Esophagus muscularis mucosa (tissue), 4 donors: ENCODE measurements at regions not wholly inside any gene's neighbourhood (a gene's known extent, or its start where the extent isn't known, plus 50 kb on each side); places are given as distances from the start of the nearest gene placed in this dataset.

Experiments used
- DNase-seq: peaks from one replicate; pipeline ENCODE4 v3.0.0-alpha.2; 2017; ENCODE audit errors: extremely low spot score
- H3K27ac ChIP-seq, 4 donors: fragments of 200-600 bp; sonication (generic); replicated peaks in 1 of 4; 1 replicate in 3 of 4; 2 replicates in 1 of 4; pipeline ENCODE4 v1.5.1; 2016 to 2019; ENCODE audit warnings: mild to moderate bottlenecking in 1 of 4
- H3K27me3 ChIP-seq, 4 donors: fragments of 200-600 bp; sonication (generic); one replicate each; pipeline versions ENCODE4 v1.5.1 to v1.6.0; 2016 to 2019
- H3K36me3 ChIP-seq, 4 donors: fragments of 200-600 bp; sonication (generic); one replicate each; pipeline ENCODE4 v1.5.1; 2016 to 2019
- H3K4me1 ChIP-seq, 4 donors: fragments of 200-600 bp; sonication (generic); one replicate each; pipeline ENCODE4 v1.5.1; 2016 to 2019
- H3K4me3 ChIP-seq, 4 donors: fragments of 200-600 bp; sonication (generic); 1 replicate in 2 of 4; 2 replicates in 2 of 4; pipeline ENCODE4 v1.5.1; 2016 to 2019; ENCODE audit warnings: mild to moderate bottlenecking in 4 of 4, moderate library complexity in 1 of 4
- H3K9me3 ChIP-seq, 4 donors: fragments of 200-600 bp; sonication (generic); 1 replicate in 3 of 4; 2 replicates in 1 of 4; pipeline ENCODE4 v1.5.1; 2016 to 2019
- EP300 ChIP-seq: sonication (generic); formaldehyde crosslinking; IDR thresholded peaks from one replicate; pipeline ENCODE4 v1.6.1; 2017; ENCODE audit warnings: antibody characterized with exemption
- POLR2A ChIP-seq: fragments of 450-650 bp; IDR thresholded peaks from one replicate; pipeline ENCODE4 v1.6.1; 2017; ENCODE audit warnings: antibody characterized with exemption, moderate library complexity, mild to moderate bottlenecking, low read depth
- POLR2AphosphoS5 ChIP-seq, 2 donors: sonication (generic); formaldehyde crosslinking; IDR thresholded peaks; one replicate each; pipeline ENCODE4 v1.6.1; 2017; ENCODE audit warnings: antibody characterized with exemption in 2 of 2
- WGBS: methylation state at CpG from one replicate; pipeline ENCODE4 v1.1.5; 2018; 5-methylcytosine and 5-hydroxymethylcytosine counted together
- intact Hi-C: fragments of 100-400 bp; cut with DNase I; formaldehyde crosslinking; loops from one replicate; pipeline ENCODE4 v1.15.1; 2023
- TF ChIP-seq, protein P1 (sequence below), 3 experiments: fragments of 200-600 bp in 2 of 3; fragments of 450-650 bp in 1 of 3; sonication (generic) in 2 of 3; IDR thresholded peaks; one replicate each; pipeline ENCODE4 v1.5.1; 2017 to 2019; ENCODE audit warnings: antibody characterized with exemption in 3 of 3, mild to moderate bottlenecking in 2 of 3, moderate library complexity in 1 of 3

DNA sequence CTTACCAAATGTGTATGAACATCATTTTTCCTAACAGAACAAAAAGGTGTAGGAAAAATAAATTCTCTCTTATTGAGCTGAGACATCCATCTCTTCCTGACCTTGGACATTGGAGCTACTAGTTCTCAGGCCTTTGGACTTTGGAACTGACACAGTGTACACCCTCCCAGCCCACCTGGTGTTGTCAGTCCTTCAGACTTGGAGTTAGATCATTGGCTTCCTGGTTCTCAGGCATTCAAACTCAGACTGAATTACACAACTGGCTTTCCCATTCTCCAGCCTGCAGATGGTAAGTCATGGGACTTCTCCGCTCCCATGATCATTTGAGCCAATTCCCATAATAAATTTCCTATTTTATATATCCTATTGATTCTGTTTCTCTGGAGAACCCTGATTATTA lies 84.8 kb upstream of the EDNRA start:
- H3K4me3 ChIP-seq: no peak overlapping the region
- no peak overlapping the region for H3K27ac ChIP-seq
- H3K4me1 ChIP-seq: no peaks in the 10 kb centered on the region
- intact Hi-C loops: no loop called here
- H3K9me3 ChIP-seq: no peaks in the 10 kb centered on the region
- no peaks in the 10 kb centered on the region for H3K27me3 ChIP-seq
- H3K36me3 ChIP-seq: no peaks in the 10 kb centered on the region
- TF ChIP-seq, protein P1, sequence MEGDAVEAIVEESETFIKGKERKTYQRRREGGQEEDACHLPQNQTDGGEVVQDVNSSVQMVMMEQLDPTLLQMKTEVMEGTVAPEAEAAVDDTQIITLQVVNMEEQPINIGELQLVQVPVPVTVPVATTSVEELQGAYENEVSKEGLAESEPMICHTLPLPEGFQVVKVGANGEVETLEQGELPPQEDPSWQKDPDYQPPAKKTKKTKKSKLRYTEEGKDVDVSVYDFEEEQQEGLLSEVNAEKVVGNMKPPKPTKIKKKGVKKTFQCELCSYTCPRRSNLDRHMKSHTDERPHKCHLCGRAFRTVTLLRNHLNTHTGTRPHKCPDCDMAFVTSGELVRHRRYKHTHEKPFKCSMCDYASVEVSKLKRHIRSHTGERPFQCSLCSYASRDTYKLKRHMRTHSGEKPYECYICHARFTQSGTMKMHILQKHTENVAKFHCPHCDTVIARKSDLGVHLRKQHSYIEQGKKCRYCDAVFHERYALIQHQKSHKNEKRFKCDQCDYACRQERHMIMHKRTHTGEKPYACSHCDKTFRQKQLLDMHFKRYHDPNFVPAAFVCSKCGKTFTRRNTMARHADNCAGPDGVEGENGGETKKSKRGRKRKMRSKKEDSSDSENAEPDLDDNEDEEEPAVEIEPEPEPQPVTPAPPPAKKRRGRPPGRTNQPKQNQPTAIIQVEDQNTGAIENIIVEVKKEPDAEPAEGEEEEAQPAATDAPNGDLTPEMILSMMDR (IDR thresholded peaks at IDR 0.05): no peak
- no peak for TF ChIP-seq POLR2AphosphoS5 (IDR thresholded peaks at IDR 0.05)
- no peak for TF ChIP-seq EP300
- no peak for TF ChIP-seq POLR2A
- DNase-seq: no peak
- WGBS: 0% methylated on average over 1 of the region's 1 CpG

DNA sequence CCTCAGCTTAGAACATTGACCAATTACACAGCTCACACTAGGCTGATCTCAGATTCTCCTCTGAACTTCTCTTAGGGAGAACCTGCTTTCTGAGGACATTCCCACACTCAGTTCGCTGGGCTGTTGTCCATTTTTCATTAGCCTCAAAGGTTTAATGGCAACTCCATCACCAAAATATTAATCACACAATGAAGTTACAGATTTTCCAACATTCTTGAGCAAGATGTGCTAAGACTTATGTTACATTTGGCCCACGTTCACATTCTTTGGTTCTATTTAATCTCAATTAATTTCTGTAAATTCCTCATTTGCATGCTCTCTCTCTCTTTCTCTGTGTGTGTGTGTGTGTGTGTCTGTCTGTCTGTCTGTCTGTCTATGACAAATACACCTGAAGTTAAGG lies 82.3 kb upstream of the EDNRA start:
- intact Hi-C loops: no loop called here
- TF ChIP-seq POLR2AphosphoS5 (IDR thresholded peaks at IDR 0.05): no peak
- TF ChIP-seq, protein P1 (IDR thresholded peaks at IDR 0.05): no peak
- no peak for TF ChIP-seq EP300
- no peak for TF ChIP-seq POLR2A
- no peaks in the 10 kb centered on the region for H3K9me3 ChIP-seq
- DNase-seq: no peak
- no peaks in the 10 kb centered on the region for H3K27me3 ChIP-seq
- no peak overlapping the region for H3K27ac ChIP-seq
- H3K4me1 ChIP-seq: no peaks in the 10 kb centered on the region
- H3K36me3 ChIP-seq: no peaks in the 10 kb centered on the region
- no peak overlapping the region for H3K4me3 ChIP-seq
- 51% methylated on average over 2 of the region's 2 CpGs for WGBS

DNA sequence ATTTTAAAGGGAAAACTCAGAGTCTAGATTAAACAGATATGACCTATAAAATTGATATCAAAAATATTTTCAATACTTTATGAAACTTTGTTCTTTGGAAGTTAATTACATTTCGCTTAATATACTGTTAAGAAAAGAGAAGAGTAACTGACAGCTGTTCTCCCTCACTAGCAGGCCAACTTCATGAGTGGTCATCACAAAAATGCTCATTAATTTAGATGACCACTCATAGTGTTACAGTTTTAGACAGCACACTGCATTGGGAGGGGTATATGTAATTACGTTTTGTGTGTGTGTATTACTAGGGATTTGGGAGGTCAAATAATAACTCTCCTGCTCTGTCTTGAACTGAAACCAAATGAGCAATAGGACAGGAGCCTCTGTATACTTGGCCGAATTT lies 80.2 kb upstream of the EDNRA start:
- no peak for DNase-seq
- intact Hi-C loops: no loop called here
- Histone ChIP-seq H3K36me3 (no peaks in the 10 kb centered on the region), H3K27me3 (no peaks in the 10 kb centered on the region), H3K27ac (no peak overlapping the region), H3K4me1 (no peaks in the 10 kb centered on the region), H3K9me3 (peaks cover 0 to 11% (median 3%) of the 10 kb centered on the region in 4 donors), H3K4me3 (no peak overlapping the region)
- WGBS: 84% methylated on average over 3 of the region's 3 CpGs
- no peak for TF ChIP-seq POLR2AphosphoS5 (IDR thresholded peaks at IDR 0.05)
- TF ChIP-seq, protein P1 (IDR thresholded peaks at IDR 0.05): no peak
- TF ChIP-seq POLR2A: no peak
- no peak for TF ChIP-seq EP300

DNA sequence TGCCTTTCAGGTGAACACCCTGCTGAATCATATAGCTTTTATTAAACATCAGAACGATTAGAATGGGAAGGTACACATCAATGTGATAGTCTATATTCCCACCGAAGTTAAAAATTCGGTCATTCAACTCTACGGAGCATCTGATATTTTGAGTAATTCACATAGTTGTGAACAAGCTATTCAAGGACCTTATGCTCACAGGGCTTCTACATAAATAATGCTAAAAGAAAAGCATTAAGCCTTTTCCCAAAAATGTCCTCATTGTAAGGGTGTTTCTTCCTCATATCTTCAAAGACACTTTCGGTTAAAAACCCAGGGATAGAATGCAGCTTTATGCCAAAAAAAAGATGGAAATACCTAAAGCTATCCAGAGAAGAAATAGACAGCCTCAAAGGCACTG lies 79.7 kb upstream of the EDNRA start:
- DNase-seq: no peak
- TF ChIP-seq POLR2A: no peak
- no peak overlapping the region for H3K4me3 ChIP-seq
- 75% methylated on average over 5 of the region's 5 CpGs for WGBS
- intact Hi-C loops: no loop called here
- H3K9me3 ChIP-seq: peaks cover 0 to 11% (median 3%) of the 10 kb centered on the region in 4 donors
- no peaks in the 10 kb centered on the region for H3K4me1 ChIP-seq
- no peaks in the 10 kb centered on the region for H3K27me3 ChIP-seq
- H3K27ac ChIP-seq: no peak overlapping the region
- H3K36me3 ChIP-seq: no peaks in the 10 kb centered on the region

DNA sequence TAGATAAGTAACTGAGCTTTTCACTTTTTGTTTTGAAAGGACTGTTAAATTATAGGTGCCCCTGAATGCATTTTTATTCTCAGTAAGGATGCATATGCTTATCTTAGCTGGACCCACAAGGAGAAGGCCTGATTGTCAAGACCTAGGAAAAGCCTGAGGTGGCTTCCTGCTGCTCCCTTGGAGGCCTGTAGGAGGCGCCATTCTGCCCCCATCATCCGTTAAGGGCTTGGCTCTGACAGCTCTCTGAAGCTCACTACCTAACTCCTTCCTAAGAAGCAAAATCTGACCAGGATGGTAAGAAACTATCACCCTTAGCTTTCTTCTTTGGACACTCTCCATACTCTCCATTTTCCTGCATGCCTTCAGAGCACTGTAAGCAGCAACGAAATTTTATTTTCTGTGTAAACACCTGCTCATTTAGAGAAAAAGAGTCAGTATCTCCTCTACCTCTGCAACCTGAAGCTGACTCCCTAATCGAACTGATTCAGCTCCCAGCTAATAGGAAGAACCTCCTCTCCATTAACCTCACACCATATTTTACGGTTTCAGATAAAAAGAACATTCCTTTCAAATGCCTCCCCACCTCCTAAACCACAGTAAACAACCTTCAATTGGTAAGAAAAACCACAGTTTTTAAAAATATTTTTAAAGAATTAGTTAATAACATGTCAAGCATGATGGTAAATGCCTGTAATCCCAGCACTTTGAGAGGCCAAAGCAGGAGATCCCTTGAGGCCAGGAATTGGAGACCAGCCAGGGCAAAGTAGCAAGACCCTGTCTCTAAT lies 73.4 kb upstream of the EDNRA start:
- intact Hi-C loops: no loop called here
- no peaks in the 10 kb centered on the region for H3K4me1 ChIP-seq
- no peaks in the 10 kb centered on the region for H3K36me3 ChIP-seq
- no peak overlapping the region for H3K27ac ChIP-seq
- no peaks in the 10 kb centered on the region for H3K27me3 ChIP-seq
- TF ChIP-seq POLR2A: no peak
- TF ChIP-seq, protein P1 (IDR thresholded peaks at IDR 0.05): no peak
- no peak for TF ChIP-seq POLR2AphosphoS5 (IDR thresholded peaks at IDR 0.05)
- TF ChIP-seq EP300: no peak
- no peak for DNase-seq
- no peak overlapping the region for H3K4me3 ChIP-seq
- 37% methylated on average over 5 of the region's 5 CpGs for WGBS
- H3K9me3 ChIP-seq: peaks cover 0 to 11% (median 3%) of the 10 kb centered on the region in 4 donors
